ENCODE measurements at regions not wholly inside any gene's neighbourhood (a gene's known extent, or its start where the extent isn't known, plus 50 kb on each side); places are given as distances from the start of the nearest gene placed in this dataset.

- no peak for TF ChIP-seq POLR2A (IDR thresholded peaks at IDR 0.05; ENCODE audit: low read depth)
- no peak for TF ChIP-seq CTCF (IDR thresholded peaks at IDR 0.05)
- no peak for TF ChIP-seq POLR2AphosphoS5 (IDR thresholded peaks at IDR 0.05)
These were observed 277.7 kb downstream of the ADGB start for GRCh38 chr6:146876271-146877151.
